Keratinocyte (primary cell): ENCODE measurements at regions not wholly inside any gene's neighbourhood (a gene's known extent, or its start where the extent isn't known, plus 50 kb on each side); places are given as distances from the start of the nearest gene placed in this dataset.

Source experiments
- DNase-seq: peaks from one replicate; pipeline ENCODE4 v3.0.0-alpha.2; 2011; ENCODE audit warnings: low read depth, missing footprints, low spot score
- FAIRE-seq: peaks from 2 replicates; lab custom pipeline; 2011; peaks lifted over from hg19 to GRCh38; lab: Jason Lieb, UNC
- H2AFZ ChIP-seq: 2 replicates; pipeline ENCODE4 v1.6.0; 2012; ENCODE audit warnings: low read length, control low read depth, inconsistent platforms; ENCODE audit not compliant: control insufficient read depth
- H3K27ac ChIP-seq: 2 replicates; pipeline ENCODE4 v1.5.1; 2011; ENCODE audit warnings: low read length; ENCODE audit not compliant: control insufficient read depth, insufficient read depth
- H3K27me3 ChIP-seq: 3 replicates; pipeline ENCODE4 v1.6.0; 2011; ENCODE audit warnings: low read length; ENCODE audit not compliant: control insufficient read depth, insufficient read depth; ENCODE audit errors: extremely low read depth
- H3K36me3 ChIP-seq, 2 experiments: 2 replicates in 1 of 2; 3 replicates in 1 of 2; pipeline ENCODE4 v1.5.1; 2011; ENCODE audit warnings: low read length in 2 of 2, mild to moderate bottlenecking in 1 of 2; ENCODE audit not compliant: control insufficient read depth in 2 of 2, insufficient read depth in 2 of 2; ENCODE audit errors: extremely low read depth in 1 of 2
- H3K4me1 ChIP-seq: 3 replicates; pipeline ENCODE4 v1.5.1; 2011; ENCODE audit warnings: low read length; ENCODE audit not compliant: control insufficient read depth, insufficient read depth; ENCODE audit errors: extremely low read depth
- H3K4me2 ChIP-seq: 3 replicates; pipeline ENCODE4 v1.6.0; 2011; ENCODE audit warnings: low read depth, low read length; ENCODE audit not compliant: control insufficient read depth, insufficient read depth; ENCODE audit errors: extremely low read depth
- H3K4me3 ChIP-seq, 3 experiments: fragments of 200-600 bp in 1 of 3; sonication (generic) in 1 of 3; 2 replicates in 2 of 3; 3 replicates in 1 of 3; pipeline ENCODE4 v1.5.1; 2011 to 2016; ENCODE audit warnings: low read length in 3 of 3, mild to moderate bottlenecking in 3 of 3, control low read depth in 2 of 3, inconsistent platforms in 1 of 3, low read depth in 1 of 3, mixed read lengths in 1 of 3, mixed run types in 1 of 3, moderate library complexity in 1 of 3; ENCODE audit not compliant: control insufficient read depth in 2 of 3, insufficient read depth in 2 of 3; ENCODE audit errors: extremely low read depth in 1 of 3
- H3K79me2 ChIP-seq: 2 replicates; pipeline ENCODE4 v1.6.0; 2012; ENCODE audit warnings: low read length; ENCODE audit not compliant: control insufficient read depth, insufficient read depth
- H3K9ac ChIP-seq: 3 replicates; pipeline ENCODE4 v1.6.0; 2011; ENCODE audit warnings: low read length; ENCODE audit not compliant: control insufficient read depth, insufficient read depth; ENCODE audit errors: extremely low read depth
- H3K9me1 ChIP-seq: 3 replicates; pipeline ENCODE4 v1.6.0; 2011; ENCODE audit warnings: low read length; ENCODE audit not compliant: control insufficient read depth, insufficient read depth; ENCODE audit errors: extremely low read depth
- H3K9me3 ChIP-seq: 2 replicates; pipeline ENCODE4 v1.5.1; 2012; ENCODE audit warnings: low read depth, low read length; ENCODE audit not compliant: control insufficient read depth
- H4K20me1 ChIP-seq: 3 replicates; pipeline ENCODE4 v1.6.0; 2011; ENCODE audit warnings: low read length; ENCODE audit not compliant: control insufficient read depth, insufficient read depth; ENCODE audit errors: extremely low read depth
- EZH2 ChIP-seq: IDR thresholded peaks from one replicate; pipeline ENCODE4 v1.6.1; 2012; ENCODE audit warnings: inconsistent platforms, mild to moderate bottlenecking, low read length, moderate library complexity
- dilution Hi-C: fragments of 300-500 bp; cut with MboI; formaldehyde crosslinking; loops from one replicate; pipeline ENCODE4 v1.7.0; 2020; ENCODE audit warnings: low sequenced_read_pairs; ENCODE audit not compliant: extremely low pct_ligation_motif_present
- TF ChIP-seq, protein P1 (sequence below), 3 experiments: IDR thresholded peaks in 1 of 3; conservative IDR thresholded peaks in 1 of 3; optimal IDR thresholded peaks in 1 of 3; 2 replicates in 2 of 3; 3 replicates in 1 of 3; pipeline versions ENCODE3 to v1.5.1; 2011; ENCODE audit warnings: low read length in 3 of 3, mild to moderate bottlenecking in 3 of 3, moderate library complexity in 2 of 3, control low read depth in 1 of 3, inconsistent platforms in 1 of 3; ENCODE audit not compliant: insufficient read depth in 2 of 3; ENCODE audit errors: extremely low read depth in 1 of 3

GRCh38 chr2:60391649-60392375, 161.6 kb downstream of the BCL11A start:
- dilution Hi-C loops = no loop called here
- H3K9ac ChIP-seq = no peak overlapping the region
- no peak overlapping the region for H2AFZ ChIP-seq
- no peaks in the 10 kb centered on the region for H3K27me3 ChIP-seq
- H3K36me3 ChIP-seq = no peaks in the 10 kb centered on the region
- DNase-seq (no peak), FAIRE-seq (no peak)
- no peak overlapping the region for H3K4me2 ChIP-seq
- H3K79me2 ChIP-seq = no peaks in the 10 kb centered on the region
- H3K9me1 ChIP-seq = no peaks in the 10 kb centered on the region
- peaks cover 8% of the 10 kb centered on the region for H3K4me1 ChIP-seq
- no peaks in the 10 kb centered on the region for H3K9me3 ChIP-seq
- no peak overlapping the region for H3K27ac ChIP-seq
- no peak overlapping the region for H3K4me3 ChIP-seq
- H4K20me1 ChIP-seq = no peaks in the 10 kb centered on the region
- no peak for TF ChIP-seq EZH2
- TF ChIP-seq, protein P1, sequence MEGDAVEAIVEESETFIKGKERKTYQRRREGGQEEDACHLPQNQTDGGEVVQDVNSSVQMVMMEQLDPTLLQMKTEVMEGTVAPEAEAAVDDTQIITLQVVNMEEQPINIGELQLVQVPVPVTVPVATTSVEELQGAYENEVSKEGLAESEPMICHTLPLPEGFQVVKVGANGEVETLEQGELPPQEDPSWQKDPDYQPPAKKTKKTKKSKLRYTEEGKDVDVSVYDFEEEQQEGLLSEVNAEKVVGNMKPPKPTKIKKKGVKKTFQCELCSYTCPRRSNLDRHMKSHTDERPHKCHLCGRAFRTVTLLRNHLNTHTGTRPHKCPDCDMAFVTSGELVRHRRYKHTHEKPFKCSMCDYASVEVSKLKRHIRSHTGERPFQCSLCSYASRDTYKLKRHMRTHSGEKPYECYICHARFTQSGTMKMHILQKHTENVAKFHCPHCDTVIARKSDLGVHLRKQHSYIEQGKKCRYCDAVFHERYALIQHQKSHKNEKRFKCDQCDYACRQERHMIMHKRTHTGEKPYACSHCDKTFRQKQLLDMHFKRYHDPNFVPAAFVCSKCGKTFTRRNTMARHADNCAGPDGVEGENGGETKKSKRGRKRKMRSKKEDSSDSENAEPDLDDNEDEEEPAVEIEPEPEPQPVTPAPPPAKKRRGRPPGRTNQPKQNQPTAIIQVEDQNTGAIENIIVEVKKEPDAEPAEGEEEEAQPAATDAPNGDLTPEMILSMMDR (optimal IDR thresholded peaks at IDR 0.05 in 1 of 3, IDR thresholded peaks at IDR 0.05 in 1 of 3, conservative IDR thresholded peaks at IDR 0.05 in 1 of 3; ENCODE audit: extremely low read depth in 1 of 3, insufficient read depth in 2 of 3, low read length in 3 of 3) = no peak

- no peaks in the 10 kb centered on the region for H3K9me1 ChIP-seq
- H3K9me3 ChIP-seq = no peaks in the 10 kb centered on the region
- H3K4me2 ChIP-seq = no peak overlapping the region
- no peak overlapping the region for H2AFZ ChIP-seq
- H3K27me3 ChIP-seq = no peaks in the 10 kb centered on the region
- no peaks in the 10 kb centered on the region for H4K20me1 ChIP-seq
- dilution Hi-C loops = no loop called here
- no peak overlapping the region for H3K27ac ChIP-seq
- TF ChIP-seq, protein P1 (optimal IDR thresholded peaks at IDR 0.05 in 1 of 3, IDR thresholded peaks at IDR 0.05 in 1 of 3, conservative IDR thresholded peaks at IDR 0.05 in 1 of 3; ENCODE audit: extremely low read depth in 1 of 3, insufficient read depth in 2 of 3, low read length in 3 of 3) = no peak
- TF ChIP-seq EZH2 = no peak
- no peaks in the 10 kb centered on the region for H3K79me2 ChIP-seq
- H3K9ac ChIP-seq = no peak overlapping the region
- H3K36me3 ChIP-seq = no peaks in the 10 kb centered on the region
- no peak overlapping the region for H3K4me3 ChIP-seq
- DNase-seq (no peak), FAIRE-seq (no peak)
- H3K4me1 ChIP-seq = peaks cover 8% of the 10 kb centered on the region
These were observed 162.2 kb downstream of the BCL11A start for GRCh38 chr2:60391230-60391629.
